H1 (cell line): ENCODE measurements at regions not wholly inside any gene's neighbourhood (a gene's known extent, or its start where the extent isn't known, plus 50 kb on each side); places are given as distances from the start of the nearest gene placed in this dataset.

Experiments used
- CTCF ChIA-PET: fragments of 300-600 bp; sonication (Branson Sonifier 250); formaldehyde crosslinking; loops from one replicate; lab custom pipeline; 2021; ENCODE audit not compliant: partially characterized antibody; lab: Charles Lee
- POLR2A ChIA-PET: fragments of 300-600 bp; sonication (Branson Sonifier 250); formaldehyde crosslinking; loops from one replicate; lab custom pipeline; 2021; ENCODE audit warnings: inconsistent platforms; ENCODE audit not compliant: partially characterized antibody; lab: Charles Lee
- DNase-seq, 2 experiments: peaks; one replicate each; pipeline versions ENCODE4 v3.0.0 to v3.0.0-alpha.2; 2010 to 2022; ENCODE audit warnings: low spot score in 2 of 2, low read depth in 1 of 2, mixed read lengths in 1 of 2
- FAIRE-seq: peaks from 2 replicates; lab custom pipeline; 2011; peaks lifted over from hg19 to GRCh38; lab: Jason Lieb, UNC
- H2AFZ ChIP-seq: 2 replicates; pipeline ENCODE4 v1.8.1; 2012; ENCODE audit warnings: low read length, inconsistent platforms
- H2AK5ac ChIP-seq: 2 replicates; pipeline ENCODE4 v1.6.1; 2013; ENCODE audit warnings: low read depth, low read length
- H2BK120ac ChIP-seq: replicated peaks from 2 replicates; pipeline ENCODE3; 2013; ENCODE audit warnings: low read depth, low read length, inconsistent platforms
- H2BK12ac ChIP-seq: 2 replicates; pipeline ENCODE4 v1.6.1; 2013; ENCODE audit warnings: low read depth, low read length
- H2BK15ac ChIP-seq: 2 replicates; pipeline ENCODE4 v1.6.1; 2013; ENCODE audit warnings: low read length
- H2BK20ac ChIP-seq: 2 replicates; pipeline ENCODE4 v1.6.1; 2013; ENCODE audit warnings: low read length
- H2BK5ac ChIP-seq: 2 replicates; pipeline ENCODE4 v1.6.1; 2013; ENCODE audit warnings: low read depth, low read length
- H3K14ac ChIP-seq: 2 replicates; pipeline ENCODE4 v1.6.1; 2013; ENCODE audit warnings: inconsistent platforms; ENCODE audit not compliant: insufficient read length
- H3K18ac ChIP-seq: 2 replicates; pipeline ENCODE4 v1.6.1; 2013; ENCODE audit warnings: low read length; ENCODE audit errors: extremely low read depth
- H3K23ac ChIP-seq: 2 replicates; pipeline ENCODE4 v1.6.1; 2013; ENCODE audit warnings: inconsistent platforms; ENCODE audit not compliant: insufficient read length
- H3K23me2 ChIP-seq: 2 replicates; pipeline ENCODE4 v1.6.1; 2013; ENCODE audit warnings: low read depth, low read length
- H3K27ac ChIP-seq: 2 replicates; pipeline ENCODE4 v1.6.1; 2011; ENCODE audit warnings: low read depth, low read length, inconsistent platforms
- H3K27me3 ChIP-seq, 4 experiments: replicated peaks in 1 of 4; 1 replicate in 1 of 4; 2 replicates in 3 of 4; pipeline versions ENCODE4 v1.6.1 to v1.8.1; 2011 to 2013; ENCODE audit warnings: low read length in 3 of 4, mild to moderate bottlenecking in 3 of 4, inconsistent platforms in 2 of 4, mixed read lengths in 2 of 4, moderate library complexity in 1 of 4; ENCODE audit not compliant: control insufficient read depth in 3 of 4, insufficient read depth in 3 of 4; ENCODE audit errors: extremely low read depth in 1 of 4
- H3K36me3 ChIP-seq, 4 experiments: 2 replicates each; pipeline versions ENCODE4 v1.6.1 to v1.8.1; 2011 to 2013; ENCODE audit warnings: mild to moderate bottlenecking in 4 of 4, low read length in 3 of 4, moderate library complexity in 2 of 4, control low read depth in 1 of 4, inconsistent platforms in 1 of 4; ENCODE audit not compliant: insufficient read depth in 4 of 4, control insufficient read depth in 2 of 4
- H3K4ac ChIP-seq: replicated peaks from 2 replicates; pipeline ENCODE3; 2013; ENCODE audit warnings: low read length, low read depth, mixed read lengths, inconsistent platforms; ENCODE audit not compliant: insufficient read length
- H3K4me1 ChIP-seq, 4 experiments: replicated peaks in 1 of 4; 1 replicate in 1 of 4; 2 replicates in 3 of 4; pipeline versions ENCODE4 v1.6.1 to v1.8.1; 2011 to 2013; ENCODE audit warnings: low read length in 3 of 4, inconsistent platforms in 2 of 4, mixed read lengths in 1 of 4; ENCODE audit not compliant: insufficient read depth in 4 of 4, control insufficient read depth in 3 of 4
- H3K4me2 ChIP-seq, 2 experiments: 2 replicates each; pipeline versions ENCODE4 v1.6.1 to v1.8.1; 2011 to 2013; ENCODE audit warnings: low read depth in 2 of 2, low read length in 2 of 2, control low read depth in 1 of 2, inconsistent platforms in 1 of 2, mild to moderate bottlenecking in 1 of 2; ENCODE audit not compliant: insufficient read depth in 1 of 2
- H3K4me3 ChIP-seq, 4 experiments: fragments of 200-600, 300-600 bp in 1 of 4; sonication (generic), shearing (Covaris generic), sonication (Bioruptor Twin) in 1 of 4; 2 replicates each; pipeline versions ENCODE4 v1.5.1 to v1.8.1; 2011 to 2016; ENCODE audit warnings: low read length in 4 of 4, low read depth in 3 of 4, control low read depth in 2 of 4, inconsistent platforms in 2 of 4, mild to moderate bottlenecking in 2 of 4, mixed read lengths in 1 of 4, moderate library complexity in 1 of 4; ENCODE audit not compliant: insufficient read depth in 2 of 4; ENCODE audit errors: extremely low read depth in 1 of 4
- H3K56ac ChIP-seq: replicated peaks from 2 replicates; pipeline ENCODE3; 2013; ENCODE audit warnings: low read depth, mild to moderate bottlenecking, mixed read lengths, low read length, inconsistent platforms; ENCODE audit not compliant: insufficient read length
- H3K79me1 ChIP-seq: 2 replicates; pipeline ENCODE4 v1.6.1; 2013; ENCODE audit warnings: low read depth, low read length, control low read depth
- H3K79me2 ChIP-seq, 2 experiments: 2 replicates each; pipeline versions ENCODE4 v1.6.1 to v1.8.1; 2012 to 2013; ENCODE audit warnings: low read length in 2 of 2, mild to moderate bottlenecking in 2 of 2, inconsistent platforms in 1 of 2; ENCODE audit not compliant: insufficient read depth in 2 of 2, control insufficient read depth in 1 of 2
- H3K9ac ChIP-seq, 4 experiments: replicated peaks in 1 of 4; 1 replicate in 1 of 4; 2 replicates in 3 of 4; pipeline versions ENCODE4 v1.6.1 to v1.8.1; 2011 to 2013; ENCODE audit warnings: low read depth in 3 of 4, low read length in 3 of 4, control low read depth in 2 of 4, mild to moderate bottlenecking in 2 of 4, moderate library complexity in 2 of 4, inconsistent platforms in 1 of 4; ENCODE audit errors: extremely low read depth in 1 of 4
- H3K9me3 ChIP-seq, 2 experiments: 2 replicates each; pipeline versions ENCODE4 v1.6.1 to v1.8.1; 2012 to 2013; ENCODE audit warnings: mild to moderate bottlenecking in 2 of 2, moderate library complexity in 2 of 2, control low read depth in 1 of 2, inconsistent platforms in 1 of 2, low read depth in 1 of 2, low read length in 1 of 2, mixed read lengths in 1 of 2; ENCODE audit not compliant: insufficient read depth in 2 of 2
- H4K20me1 ChIP-seq, 2 experiments: replicated peaks in 1 of 2; 2 replicates each; pipeline versions ENCODE3 to v1.8.1; 2011 to 2013; ENCODE audit warnings: inconsistent platforms in 2 of 2, low read length in 2 of 2, mild to moderate bottlenecking in 1 of 2; ENCODE audit not compliant: insufficient read depth in 2 of 2, control insufficient read depth in 1 of 2
- H4K5ac ChIP-seq: 2 replicates; pipeline ENCODE4 v1.6.1; 2013; ENCODE audit warnings: low read length, low read depth, mixed read lengths, inconsistent platforms; ENCODE audit not compliant: insufficient read length
- H4K8ac ChIP-seq: 2 replicates; pipeline ENCODE4 v1.8.0; 2013; ENCODE audit warnings: mild to moderate bottlenecking, moderate library complexity, low read length, inconsistent platforms; ENCODE audit not compliant: insufficient read depth; ENCODE audit errors: extremely low read depth
- H4K91ac ChIP-seq: replicated peaks from 2 replicates; pipeline ENCODE3; 2013; ENCODE audit warnings: low read length, mixed read lengths, inconsistent platforms; ENCODE audit not compliant: insufficient read length
- ASH2L ChIP-seq: fragments of 200-600, 300-600 bp; sonication (generic); IDR thresholded peaks from one replicate; pipeline ENCODE4 v1.7.1; 2017; ENCODE audit warnings: low read length
- ATF3 ChIP-seq: IDR thresholded peaks from 2 replicates; pipeline ENCODE4 v1.6.1; 2011; ENCODE audit warnings: low read depth, mild to moderate bottlenecking, low read length; ENCODE audit not compliant: insufficient read depth
- BRCA1 ChIP-seq: IDR thresholded peaks from 2 replicates; pipeline ENCODE4 v1.6.1; 2012; ENCODE audit warnings: low read depth, low read length, improper control_type of control experiment
- CBX5 ChIP-seq: fragments of 300-800, 300-1000 bp; sonication (generic); IDR thresholded peaks from 2 replicates; pipeline ENCODE4 v1.7.1; 2016; ENCODE audit warnings: antibody characterized with exemption, low read length, low read depth
- CTBP2 ChIP-seq: IDR thresholded peaks from 2 replicates; pipeline ENCODE4 v1.7.0; 2011; ENCODE audit warnings: borderline replicate concordance, mild to moderate bottlenecking, moderate library complexity, mixed read lengths, low read length; ENCODE audit not compliant: insufficient read depth, insufficient read length
- FOSL1 ChIP-seq: IDR thresholded peaks from 2 replicates; pipeline ENCODE4 v1.6.1; 2011; ENCODE audit warnings: mild to moderate bottlenecking, low read depth, low read length, moderate library complexity; ENCODE audit not compliant: insufficient read depth
- POU5F1 ChIP-seq: IDR thresholded peaks from 2 replicates; pipeline ENCODE4 v1.6.1; 2011; ENCODE audit warnings: low read depth, mild to moderate bottlenecking, low read length, moderate library complexity
- RAD21 ChIP-seq, 2 experiments: IDR thresholded peaks in 1 of 2; conservative IDR thresholded peaks in 1 of 2; 2 replicates each; pipeline ENCODE4 v1.6.1; 2011; ENCODE audit warnings: low read depth in 2 of 2, low read length in 2 of 2, improper control_type of control experiment in 1 of 2, inconsistent platforms in 1 of 2, mild to moderate bottlenecking in 1 of 2, moderate library complexity in 1 of 2
- WGBS, 2 experiments: shearing (Covaris generic) in 1 of 2; methylation state at CpG; one replicate each; pipeline versions ENCODE4 v1.1.6 to v1.1.7; 2013 to 2015; ENCODE audit warnings: low lambda C conversion rate in 2 of 2, mixed read lengths in 2 of 2, inconsistent platforms in 1 of 2, low coverage in 1 of 2, missing lambda C conversion rate in 1 of 2; ENCODE audit not compliant: insufficient replicate concordance in 2 of 2, insufficient coverage in 1 of 2, insufficient read length in 1 of 2; ENCODE audit errors: extremely low coverage in 1 of 2, missing lambda C conversion rate in 1 of 2; 5-methylcytosine and 5-hydroxymethylcytosine counted together
- TF ChIP-seq, protein P1 (sequence below), 3 experiments: IDR thresholded peaks; 1 replicate in 2 of 3; 2 replicates in 1 of 3; pipeline versions ENCODE4 v1.5.1 to v1.6.1; 2011; ENCODE audit warnings: low read length in 3 of 3, mild to moderate bottlenecking in 3 of 3, inconsistent platforms in 2 of 3, low read depth in 1 of 3, moderate library complexity in 1 of 3; ENCODE audit not compliant: insufficient read depth in 1 of 3; ENCODE audit errors: control extremely low read depth in 1 of 3

DNA sequence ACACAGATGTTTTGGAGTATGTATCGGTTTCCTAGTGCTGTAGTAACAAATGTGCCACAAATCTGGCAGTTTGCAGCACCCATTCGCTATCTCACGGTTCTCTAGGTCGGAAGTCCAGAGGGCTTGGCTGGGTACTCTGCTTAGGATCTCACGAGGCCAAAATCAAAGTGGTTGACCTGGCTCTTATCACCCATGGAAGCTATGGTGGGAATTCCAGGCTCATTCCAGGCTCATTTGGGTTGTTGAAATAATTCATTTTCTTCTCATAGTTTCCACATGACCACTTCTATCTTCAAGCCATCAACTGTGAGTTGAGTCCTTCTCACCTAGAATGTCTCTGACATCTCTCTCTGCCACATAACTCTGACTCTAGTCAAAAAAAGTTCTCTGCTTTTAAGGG, 431.0 kb upstream of the TMPO start:
- Histone ChIP-seq H3K23me2 (no peaks in the 10 kb centered on the region; the same call in 1 of the 2 replicates), H3K4me3 (no peak overlapping the region), H3K79me1 (no peaks in the 10 kb centered on the region), H2BK15ac (no peak overlapping the region), H2AK5ac (no peak overlapping the region), H4K5ac (no peak overlapping the region), H2BK120ac (no peak overlapping the region), H4K91ac (no peak overlapping the region), H2BK5ac (no peak overlapping the region), H3K4me1 (no peaks in the 10 kb centered on the region; a peak in 1 of 7 replicates), H4K8ac (no peak overlapping the region), H3K79me2 (no peaks in the 10 kb centered on the region), H3K27ac (no peak overlapping the region), H3K4me2 (no peak overlapping the region), H3K23ac (no peak overlapping the region), H3K18ac (no peak overlapping the region), H3K9ac (no peak overlapping the region), H3K4ac (no peak overlapping the region), H3K56ac (no peak overlapping the region), H4K20me1 (no peaks in the 10 kb centered on the region), H3K9me3 (no peaks in the 10 kb centered on the region), H2AFZ (no peak overlapping the region), H2BK12ac (no peak overlapping the region), H2BK20ac (no peak overlapping the region), H3K27me3 (peaks cover 0 to 1% (median 0%) of the 10 kb centered on the region in 4 experiments; a peak in 1 of 7 replicates), H3K14ac (no peak overlapping the region), H3K36me3 (no peaks in the 10 kb centered on the region)
- DNase-seq (no peak), FAIRE-seq (no peak)
- no peak for TF ChIP-seq CTBP2
- TF ChIP-seq BRCA1 = no peak
- TF ChIP-seq RAD21 (IDR thresholded peaks at IDR 0.05 in 1 of 2, conservative IDR thresholded peaks at IDR 0.05 in 1 of 2; ENCODE audit: low read depth in 2 of 2, low read length in 2 of 2) = no peak
- no peak for TF ChIP-seq ASH2L
- no peak for TF ChIP-seq CBX5
- no peak for TF ChIP-seq FOSL1
- TF ChIP-seq ATF3 = no peak
- no peak for TF ChIP-seq POU5F1
- TF ChIP-seq, protein P1, sequence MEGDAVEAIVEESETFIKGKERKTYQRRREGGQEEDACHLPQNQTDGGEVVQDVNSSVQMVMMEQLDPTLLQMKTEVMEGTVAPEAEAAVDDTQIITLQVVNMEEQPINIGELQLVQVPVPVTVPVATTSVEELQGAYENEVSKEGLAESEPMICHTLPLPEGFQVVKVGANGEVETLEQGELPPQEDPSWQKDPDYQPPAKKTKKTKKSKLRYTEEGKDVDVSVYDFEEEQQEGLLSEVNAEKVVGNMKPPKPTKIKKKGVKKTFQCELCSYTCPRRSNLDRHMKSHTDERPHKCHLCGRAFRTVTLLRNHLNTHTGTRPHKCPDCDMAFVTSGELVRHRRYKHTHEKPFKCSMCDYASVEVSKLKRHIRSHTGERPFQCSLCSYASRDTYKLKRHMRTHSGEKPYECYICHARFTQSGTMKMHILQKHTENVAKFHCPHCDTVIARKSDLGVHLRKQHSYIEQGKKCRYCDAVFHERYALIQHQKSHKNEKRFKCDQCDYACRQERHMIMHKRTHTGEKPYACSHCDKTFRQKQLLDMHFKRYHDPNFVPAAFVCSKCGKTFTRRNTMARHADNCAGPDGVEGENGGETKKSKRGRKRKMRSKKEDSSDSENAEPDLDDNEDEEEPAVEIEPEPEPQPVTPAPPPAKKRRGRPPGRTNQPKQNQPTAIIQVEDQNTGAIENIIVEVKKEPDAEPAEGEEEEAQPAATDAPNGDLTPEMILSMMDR (IDR thresholded peaks at IDR 0.05; ENCODE audit: control extremely low read depth in 1 of 3, insufficient read depth in 1 of 3, low read depth in 1 of 3, low read length in 3 of 3) = no peak
- POLR2A ChIA-PET = no interaction called here
- CTCF ChIA-PET = no interaction called here
- WGBS, 2 experiments = 93% methylated on average over 5 of the region's 5 CpGs; no CpG with 5 or more reads in 1 of the 2 experiments
